ENCODE measurements at regions not wholly inside any gene's neighbourhood (a gene's known extent, or its start where the extent isn't known, plus 50 kb on each side); places are given as distances from the start of the nearest gene placed in this dataset.
A peak's percentile ranks its signal among the peaks of the same experiment; 100 is the strongest.
"Not testable (repeated sequence)": the region's sequence is repeated elsewhere in the genome, so short reads cannot be mapped to it uniquely, and the experiment has no call there.

DNA sequence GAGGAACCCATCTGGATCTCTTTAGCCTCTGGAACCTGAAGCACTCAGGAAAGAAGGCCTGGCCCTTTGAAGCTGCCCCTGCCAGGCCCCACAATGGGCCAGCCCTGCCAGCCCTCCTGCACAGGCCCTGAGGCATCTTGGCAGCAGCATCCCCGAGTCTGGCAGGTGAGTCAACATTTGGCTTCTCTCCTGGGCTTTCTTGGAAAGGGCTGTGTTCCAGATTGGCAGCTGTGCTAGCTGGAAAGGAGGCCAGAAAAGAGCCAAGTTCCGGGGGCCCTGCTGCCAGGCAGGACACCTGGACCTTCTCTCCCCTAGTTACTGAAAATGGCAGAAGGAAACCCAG is 187.2 kb downstream of the SHQ1 start:
- no peak for FAIRE-seq
- peak; percentile 71 for DNase-seq (ENCODE audit: insufficient read length, low spot score)

DNA sequence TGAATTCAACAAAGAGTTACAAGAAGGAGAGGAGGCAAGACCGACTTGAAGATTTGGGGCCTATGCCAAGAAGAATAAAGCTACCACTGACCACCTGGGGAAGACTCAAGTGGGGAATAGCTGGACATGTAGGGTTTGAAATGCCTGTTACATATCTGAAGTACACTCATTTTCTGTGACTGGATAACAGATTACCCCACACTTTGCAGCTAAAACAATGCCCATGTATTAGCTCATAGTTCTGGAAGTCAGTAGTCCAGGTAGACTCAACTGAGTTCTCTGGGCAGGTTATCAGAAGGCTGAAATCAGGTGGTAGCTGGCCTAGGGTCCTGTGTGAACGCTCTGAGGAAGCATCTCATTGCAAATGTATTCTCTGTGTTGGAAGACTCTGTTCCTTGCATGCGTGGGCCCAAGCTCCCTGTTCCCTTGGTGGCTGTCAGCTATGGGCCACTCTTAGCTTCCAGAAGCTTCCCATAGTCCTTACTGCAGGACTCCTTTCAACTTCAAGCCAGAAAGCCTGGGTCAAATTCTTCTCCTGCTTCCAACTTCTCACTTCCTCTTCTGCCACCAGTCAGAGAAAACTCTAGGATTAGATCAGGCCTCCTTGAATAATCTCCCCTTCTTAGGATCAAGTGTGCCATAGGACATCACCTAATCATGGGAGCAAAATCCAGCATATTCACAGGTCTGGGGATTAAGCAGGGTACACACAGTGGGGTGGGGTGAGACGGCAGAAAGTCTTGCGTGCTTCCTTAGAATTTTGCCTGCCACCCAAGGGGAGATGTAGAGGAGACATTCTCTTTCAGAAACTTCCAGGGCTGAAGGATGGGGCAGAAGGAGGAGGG is 187.8 kb downstream of the SHQ1 start:
- FAIRE-seq = no peak
- DNase-seq (ENCODE audit: insufficient read length, low spot score) = no peak

DNA sequence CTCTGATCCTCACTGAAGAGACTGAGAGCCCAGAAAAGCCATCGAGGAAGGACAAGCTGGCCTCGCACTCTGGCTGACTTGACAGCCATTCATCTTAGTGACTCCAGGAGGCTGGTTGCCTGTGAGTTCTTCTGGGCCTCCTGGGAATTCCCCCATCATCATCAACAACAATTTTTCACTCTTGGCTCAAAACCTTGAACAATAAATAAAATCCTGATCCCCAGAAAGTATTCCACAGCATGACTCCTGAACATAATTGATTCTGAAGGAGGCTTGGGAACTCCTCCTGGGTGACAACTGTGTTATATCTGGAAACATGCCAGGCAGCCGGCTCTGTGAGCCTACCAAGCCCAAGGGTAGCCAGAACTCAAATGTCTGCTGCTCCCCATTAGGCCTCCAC is 188.6 kb downstream of the SHQ1 start:
- no peak for FAIRE-seq
- DNase-seq (ENCODE audit: insufficient read length, low spot score) = no peak

DNA sequence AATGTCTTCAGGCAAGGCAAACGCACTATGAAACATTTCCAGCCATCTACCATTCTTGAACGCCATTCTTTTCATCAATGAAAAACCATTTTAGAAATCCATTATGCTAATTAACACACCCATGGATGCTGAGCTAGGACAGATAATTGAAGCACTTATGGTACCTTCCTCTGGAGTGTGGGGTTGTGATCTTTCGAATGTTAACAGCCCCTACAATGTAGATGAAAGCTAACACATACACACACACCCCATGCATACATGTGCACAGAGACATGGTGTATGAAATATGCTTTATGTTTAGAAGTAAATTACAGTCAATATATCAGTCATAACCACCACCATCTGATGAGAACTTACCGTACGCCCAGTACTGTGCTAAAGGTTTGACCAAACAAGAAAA is 189.1 kb downstream of the SHQ1 start:
- no peak for DNase-seq (ENCODE audit: insufficient read length, low spot score)
- no peak for FAIRE-seq

DNA sequence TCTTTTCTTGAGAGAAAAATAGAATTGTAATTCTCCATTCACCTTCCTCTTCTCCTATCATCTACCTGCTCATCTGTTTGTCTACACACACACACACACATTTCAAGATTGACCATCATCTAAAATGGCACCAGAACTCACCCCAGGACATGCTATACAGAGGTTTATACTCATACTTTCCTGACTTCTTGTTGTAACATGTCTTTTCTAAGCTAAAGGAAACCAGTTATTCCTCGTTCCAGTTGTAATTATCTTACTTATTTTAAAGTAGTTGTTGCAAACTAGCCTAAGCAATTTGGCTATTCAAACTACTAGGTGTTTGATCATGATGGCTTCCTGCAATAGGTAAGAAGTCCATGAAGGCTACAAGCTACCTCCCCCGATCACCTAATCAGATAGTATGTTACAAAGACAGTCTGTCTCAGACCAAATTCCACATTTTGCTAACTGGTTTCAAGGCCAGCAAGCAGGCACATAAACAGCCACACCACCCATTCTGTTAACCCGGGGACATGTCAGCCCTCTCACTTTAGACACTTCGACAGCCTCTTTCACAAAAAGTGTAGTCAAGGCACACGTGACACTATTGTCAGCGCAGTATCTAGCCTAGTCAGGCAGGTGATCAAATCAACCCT is 189.7 kb downstream of the SHQ1 start:
- no peak for FAIRE-seq
- no peak for DNase-seq (ENCODE audit: insufficient read length, low spot score)

DNA sequence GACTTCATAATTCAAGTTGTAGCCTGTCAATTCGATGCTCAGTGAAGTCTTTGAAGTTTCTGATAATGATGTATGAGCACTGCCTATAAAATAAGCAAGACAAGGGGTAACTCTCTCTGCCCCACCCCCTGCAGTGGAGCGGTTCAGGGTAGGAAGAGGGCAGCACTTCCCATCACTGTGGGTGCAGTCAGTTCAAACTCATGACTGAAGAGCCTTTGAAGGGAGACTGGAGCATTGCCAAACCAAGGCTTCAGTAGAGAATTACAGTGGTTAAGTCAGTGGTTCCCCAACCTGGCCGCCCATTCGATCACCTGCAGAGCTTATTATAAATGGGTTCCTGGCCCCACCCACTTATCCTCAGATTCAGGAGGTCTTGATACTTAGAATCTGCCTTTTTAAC is 190.6 kb downstream of the SHQ1 start:
- FAIRE-seq (no peak), DNase-seq (ENCODE audit: insufficient read length, low spot score) (no peak)

DNA sequence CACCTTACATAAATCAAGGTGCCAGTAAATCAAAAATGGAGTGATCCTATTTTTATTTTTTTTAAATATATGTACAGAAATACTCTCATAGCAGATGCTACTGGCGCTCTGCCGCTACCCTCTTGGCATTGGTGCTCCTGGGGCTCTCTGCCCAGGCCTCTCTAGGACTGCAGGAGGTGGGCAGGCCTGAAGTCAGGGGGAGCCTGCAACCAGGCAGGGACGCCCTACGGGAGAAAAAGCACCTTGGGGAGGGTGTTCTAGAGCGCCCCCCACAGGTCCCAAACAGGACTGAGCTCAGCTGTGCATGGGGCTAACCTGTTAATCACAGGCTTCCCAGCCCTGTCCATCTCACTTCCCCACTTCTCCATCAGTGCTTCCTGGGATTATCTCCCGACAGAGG is 192.5 kb downstream of the SHQ1 start:
- DNase-seq (ENCODE audit: insufficient read length, low spot score) (no peak), FAIRE-seq (no peak)

DNA sequence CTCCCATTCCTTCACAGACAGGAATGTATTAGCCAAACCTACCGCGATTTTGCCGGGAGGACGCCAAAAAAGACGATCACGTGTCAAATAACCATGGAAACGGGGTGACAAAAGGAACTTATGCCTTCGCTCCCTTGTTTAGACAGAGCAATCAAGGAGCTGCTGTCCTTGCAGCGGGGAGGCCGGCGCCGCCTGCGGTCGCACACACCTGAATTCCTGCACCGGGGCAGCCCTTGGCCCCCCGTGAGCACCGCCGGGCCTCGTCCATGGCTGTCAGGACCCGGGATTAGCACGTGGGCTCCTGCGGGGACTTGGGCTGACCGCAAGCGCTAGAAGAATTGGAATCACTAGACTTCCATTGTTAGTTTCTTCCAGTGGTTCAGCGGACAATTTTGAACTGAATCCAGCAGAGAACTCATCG is 193.1 kb downstream of the SHQ1 start:
- DNase-seq (ENCODE audit: insufficient read length, low spot score) (no peak), FAIRE-seq (no peak)

DNA sequence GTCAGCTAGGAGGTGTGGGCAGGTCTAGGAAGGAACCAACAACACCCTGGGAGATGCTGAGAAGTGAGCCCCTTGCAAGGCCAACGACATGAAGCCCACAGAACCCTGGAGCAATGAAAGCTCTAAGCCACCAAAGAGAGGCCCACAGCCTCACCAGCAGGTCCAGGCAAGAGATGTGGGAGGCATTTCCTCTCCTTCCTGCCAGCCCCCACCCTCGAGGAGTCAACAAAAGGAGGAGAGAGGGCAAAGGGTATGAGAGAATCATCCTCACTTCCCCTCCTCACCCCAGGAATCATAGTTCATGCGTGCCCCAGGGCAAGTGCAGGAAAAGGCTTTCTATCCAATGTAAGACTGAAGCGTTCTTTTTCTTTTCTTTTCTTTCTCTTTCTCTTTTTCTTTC is 195.8 kb downstream of the SHQ1 start:
- DNase-seq (ENCODE audit: insufficient read length, low spot score) (no peak), FAIRE-seq (no peak)

DNA sequence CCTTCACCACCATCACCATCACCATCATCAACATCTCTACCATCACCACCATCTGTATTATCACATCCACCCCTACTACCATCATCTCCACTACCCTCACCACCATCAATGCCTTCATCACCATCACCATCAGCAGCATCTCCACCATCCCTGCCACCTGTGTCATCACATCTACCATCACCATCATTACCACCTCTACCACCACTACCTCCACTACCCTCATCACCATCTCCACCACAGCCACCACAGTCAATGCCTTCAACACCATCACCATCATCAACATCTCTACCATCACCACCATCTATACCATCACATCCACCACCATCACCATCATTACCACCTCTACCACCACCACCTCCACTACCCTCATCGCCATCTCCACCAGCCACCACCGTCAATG is 196.7 kb downstream of the SHQ1 start:
- DNase-seq (ENCODE audit: insufficient read length, low spot score) = no peak
- peak; percentile 92 for FAIRE-seq

DNA sequence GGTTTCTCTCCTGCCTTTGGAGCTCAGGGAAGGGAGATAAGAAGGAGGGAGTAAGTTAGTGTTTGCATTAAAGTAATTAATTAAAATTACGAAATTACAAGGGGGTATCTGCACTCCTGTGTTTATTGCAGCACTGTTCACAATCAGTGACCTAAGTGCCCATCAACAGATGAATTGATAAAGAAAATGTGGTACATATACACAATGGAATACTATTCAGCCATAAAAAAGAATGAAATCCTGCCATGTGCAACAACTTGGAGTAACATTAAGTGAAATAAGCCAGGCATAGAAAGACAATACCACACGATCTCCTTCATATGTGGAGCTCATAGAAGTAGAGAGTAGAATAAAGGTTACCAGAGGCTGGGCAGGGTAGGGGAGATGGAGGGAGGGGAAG is 202.0 kb downstream of the SHQ1 start:
- no peak for FAIRE-seq
- DNase-seq (ENCODE audit: insufficient read length, low spot score) = no peak

DNA sequence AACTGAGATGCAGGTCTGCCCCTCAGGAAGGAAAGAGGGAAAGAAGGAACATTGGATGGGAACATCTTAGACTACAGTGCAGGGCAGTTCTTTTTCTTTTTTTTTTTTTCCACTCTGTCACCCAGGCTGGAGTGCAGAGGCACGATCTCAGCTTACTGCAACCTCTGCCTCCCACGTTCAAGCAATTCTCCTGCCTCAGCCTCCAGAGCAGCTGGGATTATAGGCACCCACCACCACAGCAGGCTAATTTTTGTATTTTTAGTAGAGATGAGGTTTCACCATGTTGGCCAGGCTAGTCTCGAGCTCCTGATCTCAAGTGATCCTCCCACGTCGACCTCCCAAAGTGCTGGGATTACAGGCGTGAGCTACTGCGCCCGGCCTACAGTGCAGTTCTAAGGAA is 204.6 kb downstream of the SHQ1 start:
- DNase-seq (ENCODE audit: insufficient read length, low spot score); FAIRE-seq: not testable (repeated sequence)

DNA sequence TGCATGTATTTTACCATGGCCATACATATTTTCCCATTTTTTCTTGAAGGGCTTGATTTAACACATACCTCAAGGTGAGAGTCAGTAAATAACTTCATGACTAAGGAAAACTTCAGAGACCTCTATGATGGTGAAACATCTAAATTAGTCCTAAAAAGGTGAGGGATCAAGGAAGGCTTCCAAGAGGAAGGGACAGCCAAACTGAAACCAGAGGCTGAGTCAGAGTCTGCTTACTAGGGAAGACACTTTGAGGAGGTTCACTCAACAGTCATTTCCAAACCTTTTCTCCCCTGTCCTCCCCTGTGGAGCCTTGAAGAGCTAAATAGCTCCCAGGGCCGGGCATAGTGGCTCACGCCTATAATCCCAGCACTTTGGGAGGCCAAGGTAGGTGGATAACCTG is 206.6 kb downstream of the SHQ1 start:
- FAIRE-seq = no peak
- no peak for DNase-seq (ENCODE audit: insufficient read length, low spot score)

DNA sequence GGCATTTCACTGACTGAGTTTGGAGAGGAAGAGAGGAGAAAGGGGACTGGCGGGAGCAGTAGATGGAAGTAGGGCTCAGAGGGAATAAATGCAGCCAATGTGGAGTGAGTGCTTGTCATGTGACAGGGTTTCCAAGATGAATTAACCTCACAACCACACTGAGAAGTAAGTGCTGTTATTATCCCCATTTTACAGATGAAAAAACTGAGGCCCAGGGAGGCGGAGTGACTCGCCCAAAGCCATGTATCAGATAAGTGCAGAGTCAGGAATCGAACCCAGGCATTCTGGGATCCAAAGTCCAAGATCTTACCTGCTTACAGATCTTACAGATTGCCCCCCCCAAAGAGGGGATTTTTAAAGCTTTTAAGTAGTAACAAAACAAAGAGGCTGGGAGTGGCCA is 207.2 kb downstream of the SHQ1 start:
- no peak for FAIRE-seq
- no peak for DNase-seq (ENCODE audit: insufficient read length, low spot score)

DNA sequence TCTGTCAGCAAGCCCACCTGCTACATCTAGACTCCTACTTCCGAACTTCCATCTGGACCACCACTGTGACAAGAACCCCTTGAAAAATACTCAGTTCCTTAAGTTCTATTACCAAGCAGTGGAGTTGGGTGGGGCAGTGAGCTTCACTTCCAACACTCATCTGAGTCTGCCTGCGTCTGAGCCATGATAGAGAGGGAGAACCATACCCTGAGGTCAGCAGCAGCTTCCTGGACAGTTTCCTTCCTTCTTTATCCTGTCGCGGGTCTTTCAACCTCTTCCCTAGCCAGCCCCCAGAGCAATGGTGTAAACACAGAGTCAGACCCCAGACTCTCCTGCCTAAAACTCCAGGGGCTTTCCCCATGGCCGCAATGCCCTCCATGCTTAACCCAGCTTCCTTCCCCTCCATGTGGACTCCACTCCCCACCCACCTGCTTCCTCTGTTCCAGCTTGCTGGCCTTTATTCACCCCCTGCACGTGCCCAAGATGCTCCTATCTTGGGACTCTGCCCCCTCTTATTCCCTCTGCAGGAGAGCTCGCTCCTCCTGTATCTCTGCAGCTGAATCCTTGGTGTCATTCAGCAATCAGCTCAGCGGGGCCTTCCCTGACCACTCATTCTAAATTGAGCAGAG is 211.2 kb downstream of the SHQ1 start:
- DNase-seq (ENCODE audit: insufficient read length, low spot score) (no peak), FAIRE-seq (no peak)

DNA sequence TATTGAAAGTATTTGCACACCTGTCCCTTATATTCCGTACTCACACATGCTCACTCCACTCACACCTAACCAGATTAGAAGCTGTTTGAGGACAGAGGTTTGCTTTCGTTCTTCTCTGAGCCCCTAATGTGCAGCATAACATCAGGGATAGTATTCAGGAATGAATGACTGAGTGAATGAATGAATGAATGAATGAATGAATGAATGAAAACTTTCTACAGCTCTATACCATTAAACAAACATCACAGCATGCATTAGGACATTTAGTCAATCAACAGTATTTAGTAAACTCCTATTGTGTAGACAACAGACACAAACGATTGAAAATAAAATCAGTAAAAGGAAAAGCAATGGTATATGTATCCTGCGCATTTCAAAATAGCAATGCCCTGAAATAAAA is 212.7 kb downstream of the SHQ1 start:
- FAIRE-seq (no peak), DNase-seq (ENCODE audit: insufficient read length, low spot score) (no peak)

DNA sequence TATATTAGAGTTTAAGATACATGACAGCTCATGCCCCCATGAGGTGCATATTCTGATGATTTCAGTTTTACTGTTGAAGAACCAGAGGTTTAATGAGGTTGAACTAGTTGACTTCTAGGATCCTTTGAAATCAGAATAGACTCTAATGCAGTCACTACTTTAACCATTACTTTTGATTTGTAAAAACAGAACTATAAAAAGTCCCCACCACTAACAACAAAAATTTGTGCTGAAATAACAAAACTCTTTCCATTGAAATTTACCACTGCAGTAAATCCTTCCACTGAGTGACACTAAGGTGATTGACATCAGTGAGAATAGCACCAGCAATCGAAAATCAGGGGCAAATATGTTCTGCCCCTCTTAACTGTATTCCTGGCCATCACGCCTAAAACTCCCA is 214.1 kb downstream of the SHQ1 start:
- no peak for DNase-seq (ENCODE audit: insufficient read length, low spot score)
- FAIRE-seq = no peak

DNA sequence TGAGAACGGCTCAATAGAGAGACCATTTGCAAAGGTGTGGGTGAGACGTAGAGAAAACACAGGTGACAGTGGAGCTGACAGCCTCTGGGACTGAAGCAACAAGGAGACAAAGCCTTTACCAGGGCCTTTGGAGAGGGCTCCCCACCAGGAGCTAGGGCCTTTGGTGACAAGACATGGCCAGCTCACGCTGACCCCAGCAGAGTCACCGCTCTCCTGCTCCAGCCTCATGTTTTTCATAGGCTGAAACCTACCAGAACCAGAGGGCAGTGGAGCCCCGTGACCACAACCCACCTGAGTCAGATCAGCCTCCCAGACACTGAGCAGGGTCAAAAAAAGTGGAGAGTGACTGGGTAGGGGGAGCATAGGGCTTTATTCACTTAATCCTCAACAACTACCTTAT is 214.7 kb downstream of the SHQ1 start:
- no peak for DNase-seq (ENCODE audit: insufficient read length, low spot score)
- FAIRE-seq = no peak

DNA sequence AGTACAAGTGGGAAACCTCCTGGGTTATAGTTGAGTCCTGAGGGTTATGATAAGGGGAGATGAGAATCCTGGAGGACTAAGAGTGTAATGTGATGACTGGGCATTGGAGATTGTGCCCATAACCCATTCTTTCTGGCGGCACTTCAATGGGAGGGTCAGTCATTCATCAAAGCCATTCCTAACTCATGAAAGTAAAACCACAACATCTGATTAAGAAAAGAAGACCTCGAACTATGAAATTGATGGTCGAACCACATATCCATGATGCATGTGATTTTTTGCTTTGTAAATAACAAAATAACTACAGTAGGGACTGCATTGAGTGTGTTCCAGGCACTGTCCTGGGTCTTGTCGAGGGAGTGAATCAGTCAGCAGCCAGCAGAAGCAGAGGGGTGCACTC is 215.1 kb downstream of the SHQ1 start:
- FAIRE-seq (no peak), DNase-seq (ENCODE audit: insufficient read length, low spot score) (no peak)

DNA sequence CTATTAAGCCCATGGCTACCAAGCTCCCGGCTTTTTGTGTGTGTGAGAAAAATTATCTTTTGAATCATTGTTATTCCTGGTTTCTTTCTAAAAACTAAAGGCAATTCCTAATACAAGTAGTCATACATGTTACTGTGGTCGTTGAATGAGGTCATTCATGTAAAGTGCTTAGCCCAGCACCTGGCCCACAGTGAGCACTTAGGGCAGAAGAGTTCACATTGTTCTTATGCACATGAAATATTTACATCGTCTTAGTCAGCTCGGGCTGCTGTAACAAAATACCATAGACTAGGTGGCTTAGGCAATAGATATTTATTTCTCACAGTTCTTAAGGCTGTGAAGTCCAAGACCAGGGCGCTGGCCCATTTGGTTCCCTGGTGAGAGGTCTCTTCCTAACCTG is 216.1 kb downstream of the SHQ1 start:
- DNase-seq (ENCODE audit: insufficient read length, low spot score) = no peak
- no peak for FAIRE-seq

DNA sequence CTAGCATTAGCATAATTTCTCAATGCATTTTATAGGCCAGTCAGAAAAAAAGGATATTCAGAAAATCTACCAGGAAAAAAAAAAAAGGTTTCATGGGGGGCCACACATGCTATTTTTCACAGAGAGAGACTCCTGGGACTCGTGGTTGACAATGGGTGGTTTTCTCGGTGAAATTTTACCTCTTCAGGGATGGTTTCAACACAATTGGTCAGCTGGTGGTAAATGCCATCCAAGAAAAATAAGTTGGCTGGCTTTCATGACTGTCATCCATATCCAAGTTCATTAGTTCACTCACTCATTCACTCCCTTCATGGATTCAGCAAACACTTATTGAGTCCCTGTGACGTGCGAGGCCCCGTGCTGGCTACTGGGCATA is 217.3 kb downstream of the SHQ1 start:
- DNase-seq (ENCODE audit: insufficient read length, low spot score) = no peak
- no peak for FAIRE-seq

DNA sequence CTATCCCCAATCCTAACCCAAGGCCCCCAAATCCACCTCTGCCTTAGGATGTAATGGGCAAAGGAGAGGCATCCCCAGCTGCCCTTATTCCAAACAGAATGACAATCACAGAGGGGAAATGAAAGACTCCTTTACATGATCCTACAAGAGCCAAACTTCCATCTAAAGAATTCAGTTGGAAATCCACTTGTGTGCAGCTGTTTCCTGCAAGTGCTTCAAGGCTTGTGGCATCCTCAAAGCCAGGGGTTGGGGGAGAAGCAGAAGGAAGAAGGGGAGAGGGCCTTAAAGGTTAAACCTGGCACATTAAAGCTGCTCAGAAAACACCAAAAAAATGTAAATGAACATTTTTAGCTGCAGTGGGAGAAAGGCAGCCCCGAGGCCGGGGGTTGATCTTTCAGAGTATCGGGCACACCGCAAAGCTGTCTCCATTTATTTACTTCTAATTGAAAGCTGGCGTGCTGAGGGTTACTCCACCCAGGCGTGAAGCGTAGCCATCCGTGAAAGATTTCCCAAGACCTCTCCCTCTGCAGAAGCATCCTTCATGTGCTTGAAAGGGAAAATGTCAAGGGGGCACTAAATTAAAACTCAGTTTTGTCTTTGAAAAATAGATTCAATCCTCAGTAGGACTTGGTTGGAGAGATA is 217.8 kb downstream of the SHQ1 start:
- no peak for DNase-seq (ENCODE audit: insufficient read length, low spot score)
- no peak for FAIRE-seq

Measured in HTR-8/SVneo (cell line).